Vagina (tissue), 2 donors: ENCODE measurements at regions not wholly inside any gene's neighbourhood (a gene's known extent, or its start where the extent isn't known, plus 50 kb on each side); places are given as distances from the start of the nearest gene placed in this dataset.

ENCODE experiments used
- DNase-seq, 2 donors: peaks; one replicate each; pipeline ENCODE4 v3.0.0-alpha.2; 2017; ENCODE audit errors: extremely low spot score in 2 of 2
- H3K27ac ChIP-seq: fragments of 200-600 bp; sonication (generic); one replicate; pipeline ENCODE4 v1.5.1; 2019
- H3K27me3 ChIP-seq: fragments of 200-600 bp; sonication (generic); one replicate; pipeline ENCODE4 v1.5.1; 2019
- H3K36me3 ChIP-seq, 2 donors: fragments of 200-600 bp; sonication (generic); one replicate each; pipeline ENCODE4 v1.5.1; 2017 to 2019
- H3K4me1 ChIP-seq: fragments of 200-600 bp; sonication (generic); one replicate; pipeline ENCODE4 v1.5.1; 2019
- H3K4me3 ChIP-seq, 2 donors: fragments of 200-600 bp; sonication (generic); 1 replicate in 1 of 2; 2 replicates in 1 of 2; pipeline ENCODE4 v1.5.1; 2016 to 2019
- H3K9me3 ChIP-seq: fragments of 200-600 bp; sonication (generic); one replicate; pipeline ENCODE4 v1.5.1; 2019
- POLR2A ChIP-seq, 2 donors: fragments of 450-650 bp; IDR thresholded peaks; one replicate each; pipeline ENCODE4 v1.6.1; 2017; ENCODE audit warnings: antibody characterized with exemption in 2 of 2, mild to moderate bottlenecking in 2 of 2, moderate library complexity in 2 of 2
- POLR2AphosphoS5 ChIP-seq, 2 donors: sonication (generic); formaldehyde crosslinking; IDR thresholded peaks; one replicate each; pipeline ENCODE4 v1.9.0; 2017; ENCODE audit warnings: antibody characterized with exemption in 2 of 2, mild to moderate bottlenecking in 2 of 2, low read depth in 1 of 2; ENCODE audit not compliant: insufficient read depth in 1 of 2
- intact Hi-C: fragments of 100-400 bp; cut with DNase I; formaldehyde crosslinking; loops from one replicate; pipeline ENCODE4 v1.15.1; 2023
- TF ChIP-seq, protein P1 (sequence below), 3 experiments: fragments of 450-650 bp in 2 of 3; fragments of 200-600 bp in 1 of 3; sonication (generic) in 1 of 3; IDR thresholded peaks; one replicate each; pipeline ENCODE4 v1.5.1; 2017 to 2019; ENCODE audit warnings: antibody characterized with exemption in 3 of 3, mild to moderate bottlenecking in 2 of 3, moderate library complexity in 2 of 3

DNA sequence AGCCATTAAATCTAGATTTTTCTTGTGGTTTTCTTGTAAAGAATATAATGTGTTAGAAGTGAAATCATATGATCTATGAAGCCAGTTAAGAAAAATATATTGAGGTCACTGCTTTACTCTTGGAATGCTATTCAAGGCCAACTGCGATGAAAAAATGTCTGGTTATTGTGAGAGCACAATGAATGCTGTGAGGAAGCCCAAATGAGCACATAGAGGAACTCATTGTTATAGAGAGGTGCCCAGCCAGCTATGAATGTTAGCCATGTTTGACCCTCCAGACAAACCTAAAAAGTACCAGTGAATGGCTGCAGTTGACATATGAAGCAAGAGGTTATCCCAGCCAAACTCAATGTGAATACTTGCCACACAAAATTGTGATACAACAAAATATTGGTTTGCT lies 359.8 kb upstream of the FAM174A start:
- TF ChIP-seq POLR2AphosphoS5 (IDR thresholded peaks at IDR 0.05; ENCODE audit: insufficient read depth in 1 of 2, low read depth in 1 of 2) (no peak), POLR2A (IDR thresholded peaks at IDR 0.05) (no peak)
- TF ChIP-seq, protein P1, sequence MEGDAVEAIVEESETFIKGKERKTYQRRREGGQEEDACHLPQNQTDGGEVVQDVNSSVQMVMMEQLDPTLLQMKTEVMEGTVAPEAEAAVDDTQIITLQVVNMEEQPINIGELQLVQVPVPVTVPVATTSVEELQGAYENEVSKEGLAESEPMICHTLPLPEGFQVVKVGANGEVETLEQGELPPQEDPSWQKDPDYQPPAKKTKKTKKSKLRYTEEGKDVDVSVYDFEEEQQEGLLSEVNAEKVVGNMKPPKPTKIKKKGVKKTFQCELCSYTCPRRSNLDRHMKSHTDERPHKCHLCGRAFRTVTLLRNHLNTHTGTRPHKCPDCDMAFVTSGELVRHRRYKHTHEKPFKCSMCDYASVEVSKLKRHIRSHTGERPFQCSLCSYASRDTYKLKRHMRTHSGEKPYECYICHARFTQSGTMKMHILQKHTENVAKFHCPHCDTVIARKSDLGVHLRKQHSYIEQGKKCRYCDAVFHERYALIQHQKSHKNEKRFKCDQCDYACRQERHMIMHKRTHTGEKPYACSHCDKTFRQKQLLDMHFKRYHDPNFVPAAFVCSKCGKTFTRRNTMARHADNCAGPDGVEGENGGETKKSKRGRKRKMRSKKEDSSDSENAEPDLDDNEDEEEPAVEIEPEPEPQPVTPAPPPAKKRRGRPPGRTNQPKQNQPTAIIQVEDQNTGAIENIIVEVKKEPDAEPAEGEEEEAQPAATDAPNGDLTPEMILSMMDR (IDR thresholded peaks at IDR 0.05) = no peak
- Histone ChIP-seq H3K4me3 (no peak overlapping the region), H3K36me3 (no peaks in the 10 kb centered on the region), H3K9me3 (no peaks in the 10 kb centered on the region), H3K27ac (no peak overlapping the region), H3K27me3 (no peaks in the 10 kb centered on the region), H3K4me1 (no peaks in the 10 kb centered on the region)
- intact Hi-C loops = no loop called here
- DNase-seq = no peak

DNA sequence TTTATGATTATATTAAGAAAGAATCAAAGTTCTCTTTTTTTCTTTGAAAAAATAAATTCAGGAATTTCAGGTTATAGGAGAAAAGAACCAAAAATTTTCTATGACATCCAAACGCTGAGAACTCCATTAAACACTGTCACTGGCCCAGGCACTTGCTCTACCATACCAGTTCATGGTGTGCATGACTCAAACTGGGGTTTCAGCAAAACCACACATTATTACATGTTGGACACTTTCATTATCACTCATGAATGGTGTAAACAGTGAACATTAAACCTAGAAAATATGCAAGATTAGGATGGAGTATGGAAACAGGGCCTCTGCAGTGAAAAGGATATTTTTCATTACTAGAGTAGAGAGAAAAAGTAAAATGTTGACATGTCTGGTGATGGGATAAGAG lies 369.9 kb upstream of the FAM174A start:
- no peak overlapping the region for H3K27ac ChIP-seq
- TF ChIP-seq POLR2AphosphoS5 (IDR thresholded peaks at IDR 0.05; ENCODE audit: insufficient read depth in 1 of 2, low read depth in 1 of 2) = no peak
- H3K4me1 ChIP-seq = no peaks in the 10 kb centered on the region
- H3K27me3 ChIP-seq = no peaks in the 10 kb centered on the region
- DNase-seq = no peak
- intact Hi-C loops = no loop called here
- no peaks in the 10 kb centered on the region for H3K36me3 ChIP-seq
- no peaks in the 10 kb centered on the region for H3K9me3 ChIP-seq
- H3K4me3 ChIP-seq = no peak overlapping the region

DNA sequence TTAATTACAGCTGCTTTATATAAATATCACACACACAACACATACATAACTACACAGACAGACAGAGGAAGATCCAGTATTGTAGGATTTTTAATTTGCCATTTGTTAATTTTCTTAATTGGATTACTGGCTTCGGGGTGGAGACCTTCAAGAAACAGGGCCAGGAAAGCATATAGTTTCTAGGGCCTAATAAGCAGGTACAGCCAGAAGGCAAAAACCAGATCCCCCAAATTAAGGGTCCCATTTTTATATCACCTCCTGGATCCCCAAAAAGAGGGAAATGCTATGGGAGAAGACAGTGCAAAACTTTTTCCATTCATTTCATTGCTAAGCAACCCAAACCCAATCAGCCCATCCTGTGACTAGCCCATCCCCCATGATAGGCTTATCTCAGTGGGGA lies 373.3 kb upstream of the FAM174A start:
- no peak for TF ChIP-seq POLR2A (IDR thresholded peaks at IDR 0.05)
- TF ChIP-seq, protein P1 (IDR thresholded peaks at IDR 0.05) = no peak
- no peak for TF ChIP-seq POLR2AphosphoS5 (IDR thresholded peaks at IDR 0.05; ENCODE audit: insufficient read depth in 1 of 2, low read depth in 1 of 2)
- intact Hi-C loops = no loop called here
- no peaks in the 10 kb centered on the region for H3K27me3 ChIP-seq
- no peak overlapping the region for H3K27ac ChIP-seq
- DNase-seq = no peak
- H3K4me1 ChIP-seq = no peaks in the 10 kb centered on the region
- H3K9me3 ChIP-seq = no peaks in the 10 kb centered on the region
- no peaks in the 10 kb centered on the region for H3K36me3 ChIP-seq
- no peak overlapping the region for H3K4me3 ChIP-seq

DNA sequence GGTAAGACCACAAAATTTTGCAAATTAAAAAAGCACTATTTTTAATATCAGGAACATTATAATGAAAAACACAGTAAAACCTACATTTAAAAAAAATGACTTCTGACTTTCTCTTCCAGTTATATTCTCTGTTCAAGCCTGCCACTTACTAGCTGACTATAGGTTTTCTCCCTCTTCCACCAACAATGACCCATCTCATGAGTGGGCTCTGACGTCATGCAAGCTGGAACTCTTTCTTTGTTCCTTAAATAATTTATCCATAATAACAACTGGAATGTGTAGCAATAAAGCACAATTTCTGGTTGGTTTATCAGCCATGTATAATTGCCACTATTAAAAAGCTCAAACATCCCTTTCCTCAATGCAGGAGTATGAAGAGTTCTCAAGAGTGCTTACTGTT lies 378.1 kb upstream of the FAM174A start:
- no peak for DNase-seq
- intact Hi-C loops = no loop called here
- H3K4me1 ChIP-seq = no peaks in the 10 kb centered on the region
- no peaks in the 10 kb centered on the region for H3K27me3 ChIP-seq
- no peaks in the 10 kb centered on the region for H3K36me3 ChIP-seq
- no peak overlapping the region for H3K27ac ChIP-seq
- no peak overlapping the region for H3K4me3 ChIP-seq
- TF ChIP-seq POLR2AphosphoS5 (IDR thresholded peaks at IDR 0.05; ENCODE audit: insufficient read depth in 1 of 2, low read depth in 1 of 2) = no peak
- TF ChIP-seq, protein P1 (IDR thresholded peaks at IDR 0.05) = no peak
- no peak for TF ChIP-seq POLR2A (IDR thresholded peaks at IDR 0.05)
- H3K9me3 ChIP-seq = no peaks in the 10 kb centered on the region

DNA sequence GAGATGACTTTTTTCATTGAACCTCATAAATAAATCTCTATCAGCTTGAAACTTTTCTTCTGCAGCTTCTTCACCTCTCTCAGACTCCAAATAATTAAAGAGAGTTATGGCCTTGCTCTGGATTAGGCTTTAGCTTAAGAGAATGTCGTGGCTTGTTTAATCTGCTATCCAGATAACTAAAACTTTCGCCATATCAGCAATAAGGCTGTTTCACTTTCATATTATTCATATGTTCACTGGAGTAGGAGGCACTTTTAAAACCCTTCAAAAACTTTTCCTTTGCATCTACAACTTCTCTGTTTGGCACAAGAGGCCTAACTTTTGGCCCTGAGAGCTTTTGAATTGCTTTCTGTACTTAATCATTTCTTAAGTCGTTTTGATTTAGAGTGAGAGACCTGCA lies 386.9 kb upstream of the FAM174A start:
- intact Hi-C loops = no loop called here
- Histone ChIP-seq H3K27ac (no peak overlapping the region), H3K4me1 (no peaks in the 10 kb centered on the region), H3K4me3 (no peak overlapping the region), H3K27me3 (no peaks in the 10 kb centered on the region), H3K9me3 (no peaks in the 10 kb centered on the region), H3K36me3 (no peaks in the 10 kb centered on the region)
- no peak for DNase-seq
- TF ChIP-seq POLR2A (IDR thresholded peaks at IDR 0.05) = no peak
- TF ChIP-seq, protein P1 (IDR thresholded peaks at IDR 0.05) = no peak
- TF ChIP-seq POLR2AphosphoS5 (IDR thresholded peaks at IDR 0.05; ENCODE audit: insufficient read depth in 1 of 2, low read depth in 1 of 2) = no peak

DNA sequence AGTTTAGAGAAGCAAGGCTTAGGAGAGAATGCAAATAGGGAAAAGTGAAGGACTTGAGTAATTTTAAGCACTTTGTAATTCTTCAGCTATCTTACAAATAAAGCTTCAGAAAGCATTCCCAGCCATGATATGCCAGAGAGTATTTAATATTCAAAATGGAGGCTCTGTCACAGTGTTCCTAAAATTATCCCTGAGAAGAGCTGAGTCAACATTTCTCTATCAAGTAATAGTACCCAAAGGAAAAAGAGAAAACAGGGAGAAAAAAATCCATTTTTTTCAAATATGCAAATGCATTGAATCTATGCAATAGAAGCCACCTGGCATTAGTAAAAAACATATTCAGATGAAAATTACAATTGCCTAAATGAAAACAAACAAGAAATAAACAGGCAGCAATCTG lies 392.6 kb upstream of the FAM174A start:
- H3K4me1 ChIP-seq = no peaks in the 10 kb centered on the region
- intact Hi-C loops = no loop called here
- no peaks in the 10 kb centered on the region for H3K9me3 ChIP-seq
- TF ChIP-seq, protein P1 (IDR thresholded peaks at IDR 0.05) = no peak
- TF ChIP-seq POLR2AphosphoS5 (IDR thresholded peaks at IDR 0.05; ENCODE audit: insufficient read depth in 1 of 2, low read depth in 1 of 2) (no peak), POLR2A (IDR thresholded peaks at IDR 0.05) (no peak)
- no peaks in the 10 kb centered on the region for H3K27me3 ChIP-seq
- no peaks in the 10 kb centered on the region for H3K36me3 ChIP-seq
- H3K4me3 ChIP-seq = no peak overlapping the region
- no peak overlapping the region for H3K27ac ChIP-seq
- no peak for DNase-seq
